ENCODE measurements at regions not wholly inside any gene's neighbourhood (a gene's known extent, or its start where the extent isn't known, plus 50 kb on each side); places are given as distances from the start of the nearest gene placed in this dataset.

- no peak for DNase-seq
These were observed 429.4 kb upstream of the MAF start for GRCh38 chr16:80029761-80030481.

- no peak for DNase-seq
These were observed 428.8 kb upstream of the MAF start for GRCh38 chr16:80029381-80029630.

- DNase-seq, result no peak
These were observed 428.2 kb upstream of the MAF start for GRCh38 chr16:80028581-80029380.

- DNase-seq, result peak; percentile 38
These were observed 426.7 kb upstream of the MAF start for GRCh38 chr16:80027007-80027965.

- DNase-seq, result no peak
These were observed 424.7 kb upstream of the MAF start for GRCh38 chr16:80025236-80025635.

GRCh38 chr16:80024443-80024842 is 423.9 kb upstream of the MAF start:
- DNase-seq, result no peak

- no peak for DNase-seq
These were observed 423.3 kb upstream of the MAF start for GRCh38 chr16:80023865-80024264.

GRCh38 chr16:80019395-80019794 is 418.9 kb upstream of the MAF start:
- DNase-seq, result no peak

GRCh38 chr16:80018466-80018865 is 417.9 kb upstream of the MAF start:
- no peak for DNase-seq

- no peak for DNase-seq
These were observed 416.3 kb upstream of the MAF start for GRCh38 chr16:80016731-80017326.

- no peak for DNase-seq
These were observed 415.0 kb upstream of the MAF start for GRCh38 chr16:80015566-80015965.

- DNase-seq, result no peak
These were observed 413.9 kb upstream of the MAF start for GRCh38 chr16:80014241-80014939.

- no peak for DNase-seq
These were observed 412.0 kb upstream of the MAF start for GRCh38 chr16:80012586-80012985.

GRCh38 chr16:80009971-80010659 is 409.6 kb upstream of the MAF start:
- no peak for DNase-seq

- no peak for DNase-seq
These were observed 408.3 kb upstream of the MAF start for GRCh38 chr16:80008857-80009256.

- no peak for DNase-seq
These were observed 406.7 kb upstream of the MAF start for GRCh38 chr16:80007231-80007630.

GRCh38 chr16:80006241-80007215 is 406.0 kb upstream of the MAF start:
- DNase-seq, result no peak

GRCh38 chr16:80004113-80004512 is 403.6 kb upstream of the MAF start:
- DNase-seq, result no peak

GRCh38 chr16:80002261-80002660 is 401.7 kb upstream of the MAF start:
- no peak for DNase-seq

GRCh38 chr16:79998143-79998542 is 397.6 kb upstream of the MAF start:
- no peak for DNase-seq

- no peak for DNase-seq
These were observed 396.7 kb upstream of the MAF start for GRCh38 chr16:79997257-79997656.
